GM04503 (cell line): ENCODE measurements at regions not wholly inside any gene's neighbourhood (a gene's known extent, or its start where the extent isn't known, plus 50 kb on each side); places are given as distances from the start of the nearest gene placed in this dataset.
A peak's percentile ranks its signal among the peaks of the same experiment; 100 is the strongest.

Experiments used
- DNase-seq: peaks from one replicate; pipeline ENCODE4 v3.0.0-alpha.2; 2012; ENCODE audit warnings: low read depth

DNA sequence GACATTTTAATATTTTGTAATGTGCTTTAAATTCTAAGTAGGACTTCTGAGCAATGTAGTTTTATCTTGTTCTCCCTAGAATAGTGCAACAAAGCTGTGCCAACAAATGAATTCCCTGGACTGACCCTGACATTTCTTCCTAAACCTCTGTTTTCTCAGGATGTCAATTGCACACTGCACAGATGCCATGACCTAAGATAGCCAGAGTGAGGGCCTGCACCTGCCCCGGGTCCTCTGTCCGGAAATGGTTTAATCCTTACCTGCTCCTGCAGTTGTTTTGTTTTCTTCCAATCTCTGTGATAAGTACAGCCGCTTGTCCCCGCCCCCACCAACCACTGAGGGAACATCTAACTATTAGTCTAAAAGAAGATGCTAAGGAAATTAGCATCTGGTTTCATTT lies 831.5 kb downstream of the GALC start:
- no peak for DNase-seq

DNA sequence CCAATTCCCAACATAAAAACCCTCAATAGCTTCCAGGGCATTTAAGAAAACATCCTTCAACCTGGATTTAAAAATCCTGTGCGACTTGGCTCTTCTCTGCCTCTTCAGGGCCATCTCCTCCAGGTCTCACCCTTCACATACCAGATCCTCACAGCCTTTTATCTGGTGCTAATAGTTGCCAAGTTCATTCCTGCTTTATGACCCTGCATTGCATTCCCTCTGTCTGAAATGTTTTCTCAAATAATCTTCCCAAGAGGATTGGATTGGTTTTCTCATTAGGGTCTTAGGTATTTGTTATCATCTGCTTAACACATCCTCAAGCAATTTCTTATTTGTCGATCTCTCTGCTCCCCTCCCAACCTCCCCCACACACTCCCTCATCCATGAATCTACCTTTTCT lies 832.0 kb downstream of the GALC start:
- no peak for DNase-seq

DNA sequence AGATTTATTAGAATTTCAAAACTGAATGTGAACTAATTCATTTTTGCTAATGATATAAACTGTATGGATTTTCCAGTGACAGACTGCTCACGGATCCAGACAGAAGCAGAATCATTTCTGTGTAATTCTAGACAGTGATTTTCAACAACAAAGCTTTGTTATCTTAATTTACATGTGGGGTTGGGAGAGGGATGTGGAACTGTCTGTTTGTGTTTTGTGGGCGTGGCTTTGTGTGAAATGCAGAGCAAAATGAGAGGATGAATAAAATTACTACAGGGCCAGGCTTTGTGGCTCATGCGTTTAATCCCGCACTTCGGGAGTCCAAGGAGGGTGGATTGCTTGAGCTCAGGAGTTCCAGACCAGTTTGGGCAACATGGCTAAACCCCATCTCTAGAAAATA lies 834.7 kb downstream of the GALC start:
- no peak for DNase-seq

DNA sequence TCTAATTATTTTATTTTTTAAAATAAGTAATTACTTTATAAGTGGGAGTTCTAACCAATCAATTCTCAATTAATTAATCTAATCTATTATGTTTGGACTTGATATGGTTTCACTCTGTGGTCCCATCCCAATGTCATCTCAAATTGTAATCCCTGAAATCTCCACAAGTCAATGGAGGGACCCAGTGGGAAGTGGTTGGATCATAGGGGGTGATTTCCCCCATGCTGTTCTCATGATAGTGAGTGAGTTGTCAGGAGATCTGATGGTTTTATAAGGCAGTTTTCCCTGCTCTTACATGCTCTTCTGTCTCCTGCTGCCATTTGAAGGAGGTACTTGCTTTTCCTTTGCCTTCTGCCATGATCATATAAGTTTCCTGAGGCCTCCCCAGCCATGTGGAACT lies 836.1 kb downstream of the GALC start:
- no peak for DNase-seq

DNA sequence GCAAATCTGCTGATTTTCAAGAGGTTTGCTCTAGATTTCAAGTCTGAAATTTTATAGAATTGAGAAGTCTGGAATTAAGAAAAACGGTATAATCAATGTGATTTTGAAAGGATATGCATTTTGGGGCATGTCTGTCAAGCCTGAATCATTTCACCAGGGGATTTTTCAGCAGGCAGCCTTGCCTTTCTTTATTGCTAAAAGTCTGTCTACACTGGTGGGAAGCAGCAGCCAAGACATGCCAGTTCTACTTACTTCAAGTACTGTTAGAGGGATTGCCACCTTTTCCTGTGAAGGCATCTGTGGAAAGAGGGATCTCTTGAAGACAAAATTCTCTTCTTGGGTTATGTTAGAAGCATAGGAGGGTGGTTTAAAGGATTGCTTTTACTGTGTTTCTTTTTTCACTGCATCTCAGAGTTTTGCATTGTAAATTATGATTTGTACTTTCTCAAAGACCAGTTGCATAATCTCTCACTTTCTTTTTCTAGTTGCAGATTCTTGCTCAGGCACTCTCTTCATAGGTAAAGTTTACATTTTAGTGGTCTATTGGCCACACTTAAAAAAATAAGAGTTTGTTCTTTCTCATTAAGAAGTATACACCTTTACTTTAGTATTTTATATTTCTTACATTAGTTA lies 837.0 kb downstream of the GALC start:
- DNase-seq, result no peak

DNA sequence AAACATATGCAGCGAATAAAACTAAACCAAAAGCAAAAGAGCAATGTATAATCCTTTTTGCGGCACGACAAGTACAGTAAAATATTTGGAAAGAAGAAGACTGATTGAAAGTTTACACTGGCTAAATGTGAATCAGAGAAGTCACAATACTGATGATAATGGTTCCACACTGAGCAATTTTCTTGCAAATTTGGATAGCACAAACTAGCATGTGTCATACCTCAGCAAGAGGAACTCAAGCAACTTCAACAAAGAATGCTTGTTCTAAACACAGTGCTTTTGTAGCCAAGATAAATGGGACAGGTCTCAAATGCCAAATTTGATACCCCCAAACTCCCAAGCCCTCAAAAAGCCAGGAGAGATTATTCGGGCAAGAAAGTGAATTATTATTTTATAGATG lies 839.1 kb downstream of the GALC start:
- no peak for DNase-seq

DNA sequence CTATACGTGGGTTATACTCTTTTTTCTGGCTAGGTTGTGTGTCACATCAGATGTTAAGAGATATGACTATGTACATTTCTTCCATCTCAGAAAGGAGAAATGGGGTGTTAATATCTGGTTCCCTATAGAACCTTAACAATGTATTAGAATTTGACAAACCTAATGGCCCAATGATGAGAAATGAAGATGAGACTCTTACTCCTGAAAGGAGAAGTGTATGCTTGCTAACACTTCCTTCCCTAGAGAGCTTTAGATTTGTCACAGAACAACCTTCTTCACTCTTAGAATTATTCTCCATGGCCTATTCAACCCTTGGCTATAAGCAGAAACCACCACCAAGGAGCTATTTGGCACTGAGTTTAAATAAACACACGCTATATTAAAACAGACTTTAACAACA lies 839.6 kb downstream of the GALC start:
- DNase-seq, result no peak

DNA sequence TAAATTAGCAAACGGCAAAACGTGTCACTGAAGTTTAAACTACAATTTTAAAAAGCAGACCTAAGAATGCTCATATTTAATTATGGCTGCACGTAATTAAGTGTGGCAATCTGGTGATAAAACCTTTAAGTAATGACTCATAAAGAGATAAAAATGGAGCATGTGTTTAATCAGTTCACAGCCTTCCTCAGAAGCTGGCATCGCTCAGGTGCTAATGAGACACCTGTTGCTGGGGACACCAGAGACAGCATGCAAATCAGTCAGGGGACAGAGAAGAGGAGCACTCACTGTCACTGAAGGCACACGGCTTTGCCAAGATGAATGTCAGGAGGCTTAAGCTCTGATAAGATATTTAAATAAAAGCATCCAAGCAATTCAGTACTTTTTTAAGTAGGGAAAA lies 840.3 kb downstream of the GALC start:
- DNase-seq, result no peak

DNA sequence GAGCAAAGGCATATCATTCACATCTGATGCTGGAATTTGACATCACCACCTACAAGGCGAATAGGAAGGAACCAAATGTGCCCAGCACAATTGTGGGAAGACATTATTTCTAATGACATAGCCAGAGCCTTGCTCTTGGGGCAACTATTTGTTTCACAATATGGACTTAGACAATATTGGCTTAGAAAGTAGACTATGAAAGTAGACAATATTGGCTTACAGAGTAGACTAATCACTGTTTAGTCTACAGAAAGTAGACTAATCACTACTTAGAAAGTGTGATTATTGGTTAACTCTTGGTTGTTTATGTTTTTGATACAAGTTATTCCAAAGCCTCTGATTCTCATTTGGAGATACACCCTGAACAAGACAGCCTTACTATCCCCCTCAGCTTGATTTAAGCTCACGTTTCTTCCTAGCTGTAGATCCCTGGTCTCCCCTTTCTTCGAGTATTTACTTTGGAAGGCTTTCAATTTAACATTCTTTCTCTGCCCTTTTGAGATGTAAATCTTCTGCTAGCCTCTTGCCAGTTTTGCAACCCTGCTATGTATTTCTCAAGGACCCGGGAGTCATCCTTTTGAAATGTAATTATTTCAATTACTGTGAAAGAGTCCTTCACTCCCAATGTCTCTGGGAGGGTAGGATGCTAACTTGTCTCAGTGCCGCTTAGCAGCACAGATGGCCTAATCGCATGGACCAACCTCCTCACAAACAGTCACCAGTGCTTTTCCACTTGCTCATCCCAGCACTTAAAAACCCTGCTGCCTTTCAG lies 843.2 kb downstream of the GALC start:
- peak; percentile 70 for DNase-seq

DNA sequence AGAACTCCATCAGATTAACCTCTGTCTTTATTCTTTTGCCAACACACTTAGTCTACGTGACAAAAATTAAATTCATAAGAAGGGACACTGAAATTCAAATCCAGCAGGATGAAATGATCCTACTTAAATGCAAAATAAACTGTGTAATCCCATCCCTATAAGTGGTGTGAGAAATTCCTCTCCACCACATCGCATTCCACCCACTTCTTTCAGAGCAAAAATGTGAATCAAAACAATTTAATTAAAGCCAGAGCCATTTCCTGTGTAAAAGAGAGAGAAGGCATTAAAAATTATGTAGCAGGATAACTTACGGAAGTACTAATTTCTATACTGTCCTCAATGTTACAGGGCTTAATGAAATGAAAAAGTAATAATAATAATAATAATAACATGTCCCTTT lies 844.3 kb downstream of the GALC start:
- no peak for DNase-seq

DNA sequence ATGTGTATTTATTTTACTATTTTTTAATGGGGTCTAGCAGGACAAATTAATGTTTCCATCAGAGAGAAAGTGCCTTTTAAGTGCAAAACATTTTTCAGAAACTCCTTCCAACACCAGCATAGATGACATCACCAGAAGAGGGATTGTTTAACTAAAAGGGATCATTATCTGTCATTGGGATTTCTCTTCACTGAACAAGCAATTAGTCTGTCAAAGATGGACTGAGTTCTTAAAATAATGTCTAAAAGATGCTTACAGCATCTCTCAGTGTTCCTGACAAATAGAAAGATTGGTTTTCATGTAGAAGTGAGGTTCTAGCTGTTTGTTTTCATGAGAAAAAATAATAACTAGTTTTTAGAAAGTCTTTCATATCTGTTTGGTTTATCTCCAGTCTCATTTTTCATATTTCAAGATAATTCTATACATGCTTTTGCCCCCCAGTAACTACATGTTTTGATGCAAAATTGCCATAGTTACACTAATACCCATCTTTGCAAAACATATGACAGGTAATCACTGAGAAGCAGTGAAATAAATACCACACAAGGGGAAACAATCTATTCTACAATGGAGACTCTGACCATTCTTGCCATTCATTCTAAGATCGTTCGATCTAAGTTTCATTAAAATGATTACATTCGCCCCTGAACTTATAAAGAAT lies 850.3 kb downstream of the GALC start:
- no peak for DNase-seq

DNA sequence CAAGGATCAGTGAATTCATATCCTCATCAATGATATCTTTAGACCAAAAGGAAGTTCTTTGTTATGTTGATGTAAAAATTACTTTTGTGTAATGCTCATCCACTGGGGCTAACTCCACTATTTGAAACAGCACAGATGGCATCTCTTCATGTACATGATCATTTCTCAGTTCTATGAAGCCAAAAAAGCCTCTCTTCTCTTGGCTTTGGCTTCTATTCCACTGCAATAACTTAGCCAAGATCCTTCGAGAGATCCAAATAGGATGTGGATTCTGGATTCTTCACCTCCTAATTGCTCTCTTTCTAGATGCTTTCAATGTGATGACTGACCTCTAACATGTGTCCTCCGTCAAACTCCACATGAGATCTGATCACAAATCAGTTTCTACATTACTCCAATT lies 851.2 kb downstream of the GALC start:
- no peak for DNase-seq

DNA sequence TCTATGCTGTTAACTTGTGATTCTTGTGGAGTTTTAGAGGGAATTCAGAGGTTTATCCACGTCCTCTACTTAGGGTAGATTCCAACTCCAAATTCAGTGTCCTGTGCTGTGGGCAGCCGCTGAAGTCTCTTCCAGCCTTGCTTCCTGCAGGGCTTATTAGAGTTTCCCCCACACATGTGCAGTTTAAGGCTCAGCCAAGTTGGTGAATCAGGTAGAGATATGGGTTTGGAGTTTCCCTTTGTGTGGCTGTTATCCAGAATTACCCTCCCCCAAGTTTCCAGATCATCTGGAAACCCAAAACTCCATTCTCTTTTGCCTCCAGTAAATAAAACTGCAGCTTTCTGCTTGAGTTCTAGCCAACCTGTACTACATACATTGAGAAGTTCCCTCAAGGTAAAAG lies 853.7 kb downstream of the GALC start:
- no peak for DNase-seq

DNA sequence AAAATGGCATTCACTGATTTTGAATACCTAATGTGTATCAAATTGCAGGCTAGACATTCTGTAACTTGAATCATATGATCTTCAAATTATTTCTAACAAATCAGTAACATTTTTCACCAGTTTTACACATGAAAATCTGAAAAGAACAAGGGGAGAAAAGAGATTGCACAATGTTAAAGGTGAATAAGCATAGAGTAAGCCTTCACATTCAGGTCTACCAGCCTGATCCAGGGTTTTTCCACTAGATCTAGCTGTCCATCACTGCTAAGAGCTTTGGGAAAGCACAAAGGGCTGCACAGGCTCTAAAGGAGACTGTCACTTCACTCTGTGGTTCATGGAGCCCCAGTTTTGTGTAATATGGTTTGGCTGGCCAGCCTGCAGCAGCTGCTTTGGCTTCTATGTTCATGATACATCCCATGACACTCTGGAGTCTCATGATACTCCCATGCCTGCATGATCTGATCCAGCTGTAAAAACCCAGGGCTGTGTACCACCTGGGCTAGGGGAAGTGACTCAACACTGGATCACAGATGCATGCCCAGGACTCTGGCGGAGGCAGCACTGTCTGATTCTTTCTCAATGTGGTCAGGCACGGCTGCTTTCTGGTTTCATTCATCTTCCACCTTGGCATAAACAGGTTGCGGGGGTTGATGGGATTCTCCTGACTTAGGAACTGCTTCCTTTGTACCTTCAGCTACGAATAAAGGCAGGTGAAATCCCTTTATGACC lies 859.7 kb downstream of the GALC start:
- no peak for DNase-seq

DNA sequence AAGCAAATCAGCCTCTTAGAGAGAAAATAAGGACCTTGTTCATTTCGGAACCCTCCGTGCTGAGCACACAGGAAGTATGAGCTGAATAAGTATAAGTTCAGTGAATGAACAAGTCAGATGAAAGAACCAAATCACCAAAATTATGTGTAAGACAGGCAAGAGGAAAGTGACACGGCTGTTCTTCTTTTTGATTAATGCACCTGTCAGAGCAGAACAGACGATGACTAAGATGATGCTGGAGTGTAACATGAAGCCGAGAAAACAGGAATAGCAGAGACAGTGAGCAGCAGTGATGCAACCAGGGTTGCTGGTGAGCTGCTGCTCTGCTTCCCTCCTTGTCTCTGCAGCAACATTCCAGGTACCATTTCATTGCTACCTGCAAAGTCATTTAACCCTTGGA lies 861.1 kb downstream of the GALC start:
- DNase-seq, result no peak

DNA sequence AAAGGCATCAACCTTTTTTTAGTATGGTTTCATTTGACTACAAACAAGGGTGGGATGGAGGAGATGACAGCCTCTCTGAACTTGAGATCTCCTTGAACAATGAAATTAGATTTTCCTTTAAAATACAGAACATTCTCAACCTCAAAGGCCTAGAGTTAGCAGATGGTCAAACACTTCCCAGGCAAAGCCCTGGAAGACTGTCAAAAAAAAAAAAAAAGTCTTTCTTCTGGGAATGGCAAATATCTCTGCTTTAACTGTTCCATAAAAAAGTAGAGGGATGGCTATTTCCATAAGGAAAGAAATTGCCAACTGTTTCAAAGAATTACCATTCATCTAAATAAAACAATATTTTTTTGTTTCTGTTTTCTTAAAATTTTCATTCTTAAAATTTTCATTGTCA lies 870.8 kb downstream of the GALC start:
- no peak for DNase-seq

DNA sequence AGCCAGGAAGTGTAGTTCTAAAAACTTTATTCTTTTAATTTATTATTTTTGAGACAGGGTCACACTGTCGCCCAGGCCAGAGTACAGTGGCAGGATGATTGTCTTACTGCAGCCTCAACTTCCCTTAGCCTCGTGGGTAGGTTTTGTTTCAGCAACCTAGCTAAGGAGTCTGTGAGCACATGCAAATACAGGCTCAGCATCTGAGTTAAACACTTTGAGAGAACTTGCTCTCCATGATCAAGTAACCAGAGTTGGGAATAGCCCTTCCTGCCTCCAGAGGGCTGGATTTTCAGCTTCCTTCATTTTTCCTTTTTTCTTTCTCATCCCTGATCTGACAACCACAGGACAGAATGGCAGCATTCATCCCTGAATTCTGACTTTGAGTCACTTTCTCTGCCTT lies 871.3 kb downstream of the GALC start:
- no peak for DNase-seq

DNA sequence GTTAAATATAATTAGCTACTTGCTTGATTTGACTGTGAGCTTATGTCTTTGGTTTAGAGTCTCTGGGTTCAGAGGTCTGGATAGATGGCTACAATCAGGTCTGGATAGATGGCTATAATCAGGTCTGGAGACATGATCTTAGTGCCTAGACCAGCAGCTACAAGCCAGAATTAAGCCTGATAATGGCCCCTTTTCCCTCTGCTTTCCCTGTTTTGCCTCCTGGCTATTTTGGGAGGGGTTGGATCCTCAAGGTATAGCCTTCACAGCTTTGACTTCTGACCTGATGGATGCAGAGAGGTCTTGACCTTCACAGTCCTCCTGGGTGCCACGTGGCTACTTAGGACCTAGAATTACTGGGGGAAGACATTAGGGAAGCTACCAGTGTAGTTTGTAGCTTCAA lies 877.7 kb downstream of the GALC start:
- no peak for DNase-seq

DNA sequence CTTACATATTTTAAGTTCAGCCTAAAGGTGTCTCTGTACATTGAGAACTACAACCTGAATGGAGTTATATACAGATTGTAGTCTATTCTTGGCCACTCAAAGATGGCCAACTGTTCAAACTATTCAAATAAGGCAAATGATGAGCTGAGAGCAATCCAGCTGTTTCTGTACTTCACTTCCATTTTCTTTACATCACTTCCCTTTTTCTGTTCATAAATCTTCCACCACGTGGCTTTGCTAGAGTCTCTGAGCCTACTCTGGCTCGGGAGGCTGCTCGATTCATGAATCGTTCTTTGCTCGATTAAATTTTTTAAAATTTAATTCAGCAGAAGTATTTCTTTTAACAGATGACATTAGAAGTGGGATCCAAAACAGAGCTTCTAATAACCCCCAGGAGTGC lies 879.7 kb downstream of the GALC start:
- DNase-seq, result no peak

DNA sequence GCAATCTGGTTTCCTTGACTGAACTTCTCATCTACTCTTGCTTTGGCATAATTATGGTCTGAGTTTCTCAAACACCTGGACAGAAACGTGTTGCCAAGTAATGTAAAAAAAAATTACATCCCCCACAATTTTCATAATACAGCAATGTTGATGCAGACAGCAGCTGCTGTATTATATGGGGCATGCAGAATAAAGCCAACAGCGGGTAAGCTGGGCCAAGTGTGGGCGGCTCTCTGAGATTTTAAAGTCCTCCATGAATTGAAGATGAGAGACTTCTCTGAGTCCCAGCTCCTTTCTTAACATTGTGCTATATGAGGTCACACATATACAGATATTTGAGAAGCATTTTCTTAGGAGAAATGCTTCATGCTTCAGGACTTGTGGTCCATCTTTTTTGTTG lies 881.2 kb downstream of the GALC start:
- no peak for DNase-seq

DNA sequence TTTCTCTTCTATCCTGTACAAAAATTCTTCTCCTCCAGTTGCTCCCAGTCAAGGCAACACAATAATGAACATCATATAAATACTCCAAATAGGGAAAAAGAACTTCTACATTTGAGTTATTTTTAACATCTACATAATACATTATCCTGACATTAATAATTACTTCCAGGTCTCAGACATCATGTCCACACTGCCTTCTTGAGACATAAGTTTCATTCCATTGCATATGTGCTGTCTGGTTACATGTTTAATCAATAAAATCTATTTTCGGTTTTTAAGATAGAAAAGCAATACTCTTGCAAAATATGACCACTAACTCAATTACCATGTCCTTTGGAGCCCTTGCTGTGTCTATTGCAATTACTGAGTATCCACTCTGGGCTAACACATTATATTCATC lies 881.9 kb downstream of the GALC start:
- DNase-seq, result no peak

DNA sequence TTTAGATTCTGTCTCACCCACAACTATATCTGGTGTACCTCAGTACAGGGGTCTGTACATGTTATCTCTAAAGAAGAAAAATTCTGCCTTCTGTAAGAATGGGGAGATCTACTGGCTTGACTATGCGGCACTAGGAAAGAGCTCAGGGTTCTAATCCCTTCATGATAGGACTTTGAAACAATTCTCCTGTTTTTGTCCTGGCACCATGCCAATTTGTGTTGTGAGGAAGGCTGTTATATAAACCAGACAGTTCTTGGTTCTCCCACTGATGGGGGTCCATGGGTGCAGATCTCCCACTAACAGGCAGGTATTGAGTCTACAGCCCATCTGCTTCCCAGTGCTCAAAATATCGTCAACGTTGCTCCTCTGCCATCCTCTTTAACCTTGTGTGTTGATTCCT lies 883.7 kb downstream of the GALC start:
- DNase-seq, result no peak

DNA sequence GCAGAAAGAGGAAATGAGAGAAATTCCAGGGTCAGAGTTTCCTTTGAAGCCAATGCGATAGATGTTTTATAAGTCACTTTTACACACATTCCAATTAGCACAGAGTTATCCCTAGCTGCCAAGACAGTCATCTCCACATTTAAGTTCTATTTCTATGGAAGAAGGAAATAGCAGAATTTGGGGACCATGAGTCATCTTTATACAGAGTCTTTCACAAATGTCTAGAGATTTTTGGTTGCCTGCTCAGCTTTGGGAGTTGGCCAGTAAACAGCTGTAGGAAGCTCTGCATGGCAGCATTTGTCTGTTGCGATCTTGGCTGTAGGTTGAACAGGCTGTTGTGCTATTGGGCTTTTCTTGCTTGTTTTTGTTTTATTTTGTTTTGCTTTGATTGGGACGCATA lies 884.3 kb downstream of the GALC start:
- peak; percentile 80 for DNase-seq
